ENCODE measurements at regions not wholly inside any gene's neighbourhood (a gene's known extent, or its start where the extent isn't known, plus 50 kb on each side); places are given as distances from the start of the nearest gene placed in this dataset.

DNA sequence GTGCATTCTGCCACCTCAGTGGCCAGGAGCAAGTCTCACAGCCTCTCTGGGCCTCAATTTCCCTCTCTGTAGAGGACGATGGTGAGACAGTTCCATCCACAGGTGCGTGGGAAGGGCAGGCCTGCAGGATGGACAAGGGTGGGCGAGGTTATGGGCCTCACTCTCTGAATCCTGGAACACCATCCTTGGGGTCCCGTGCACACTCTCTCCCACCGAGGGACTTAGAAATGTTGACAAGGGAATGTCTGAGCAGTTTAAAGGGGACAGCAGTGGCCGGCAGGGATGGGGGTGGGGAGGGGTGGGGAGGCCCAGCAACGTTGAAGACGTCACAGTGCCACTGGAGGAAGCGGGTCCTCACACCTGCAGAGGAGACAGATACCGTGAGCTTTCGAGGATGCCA is 111.5 kb downstream of the FOXL3 start:
- Histone ChIP-seq H3K9me3 (peaks cover 4 to 6% of the 10 kb centered on the region in 2 donors), H3K27me3 (peaks cover 2% of the 10 kb centered on the region), H3K36me3 (no peaks in the 10 kb centered on the region), H3K4me3 (no peak overlapping the region), H3K4me1 (no peaks in the 10 kb centered on the region), H3K27ac (no peak overlapping the region)
- in situ Hi-C loops (cut with MboI; ENCODE audit: low pct_ligation_motif_present in 1 of 4, low pct_unique_long_range_greater_than_20kb in 1 of 4, low sequenced_read_pairs in 3 of 4), result no loop called here
- TF ChIP-seq POLR2A (IDR thresholded peaks at IDR 0.05), result no peak
- TF ChIP-seq, protein P1, sequence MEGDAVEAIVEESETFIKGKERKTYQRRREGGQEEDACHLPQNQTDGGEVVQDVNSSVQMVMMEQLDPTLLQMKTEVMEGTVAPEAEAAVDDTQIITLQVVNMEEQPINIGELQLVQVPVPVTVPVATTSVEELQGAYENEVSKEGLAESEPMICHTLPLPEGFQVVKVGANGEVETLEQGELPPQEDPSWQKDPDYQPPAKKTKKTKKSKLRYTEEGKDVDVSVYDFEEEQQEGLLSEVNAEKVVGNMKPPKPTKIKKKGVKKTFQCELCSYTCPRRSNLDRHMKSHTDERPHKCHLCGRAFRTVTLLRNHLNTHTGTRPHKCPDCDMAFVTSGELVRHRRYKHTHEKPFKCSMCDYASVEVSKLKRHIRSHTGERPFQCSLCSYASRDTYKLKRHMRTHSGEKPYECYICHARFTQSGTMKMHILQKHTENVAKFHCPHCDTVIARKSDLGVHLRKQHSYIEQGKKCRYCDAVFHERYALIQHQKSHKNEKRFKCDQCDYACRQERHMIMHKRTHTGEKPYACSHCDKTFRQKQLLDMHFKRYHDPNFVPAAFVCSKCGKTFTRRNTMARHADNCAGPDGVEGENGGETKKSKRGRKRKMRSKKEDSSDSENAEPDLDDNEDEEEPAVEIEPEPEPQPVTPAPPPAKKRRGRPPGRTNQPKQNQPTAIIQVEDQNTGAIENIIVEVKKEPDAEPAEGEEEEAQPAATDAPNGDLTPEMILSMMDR (IDR thresholded peaks at IDR 0.05), result no peak
- no peak for TF ChIP-seq EP300 (IDR thresholded peaks at IDR 0.05; ENCODE audit: low read depth)
- no peak for TF ChIP-seq POLR2AphosphoS5 (IDR thresholded peaks at IDR 0.05)
- intact Hi-C loops (cut with DNase I; ENCODE audit: low total_unique reads), result no loop called here
- no peak for DNase-seq
- WGBS, 2 donors (ENCODE audit: low coverage in 1 of 2), result 90% methylated on average over 11 of the region's 11 CpGs; no CpG with 5 or more reads in 1 of the 2 donors

DNA sequence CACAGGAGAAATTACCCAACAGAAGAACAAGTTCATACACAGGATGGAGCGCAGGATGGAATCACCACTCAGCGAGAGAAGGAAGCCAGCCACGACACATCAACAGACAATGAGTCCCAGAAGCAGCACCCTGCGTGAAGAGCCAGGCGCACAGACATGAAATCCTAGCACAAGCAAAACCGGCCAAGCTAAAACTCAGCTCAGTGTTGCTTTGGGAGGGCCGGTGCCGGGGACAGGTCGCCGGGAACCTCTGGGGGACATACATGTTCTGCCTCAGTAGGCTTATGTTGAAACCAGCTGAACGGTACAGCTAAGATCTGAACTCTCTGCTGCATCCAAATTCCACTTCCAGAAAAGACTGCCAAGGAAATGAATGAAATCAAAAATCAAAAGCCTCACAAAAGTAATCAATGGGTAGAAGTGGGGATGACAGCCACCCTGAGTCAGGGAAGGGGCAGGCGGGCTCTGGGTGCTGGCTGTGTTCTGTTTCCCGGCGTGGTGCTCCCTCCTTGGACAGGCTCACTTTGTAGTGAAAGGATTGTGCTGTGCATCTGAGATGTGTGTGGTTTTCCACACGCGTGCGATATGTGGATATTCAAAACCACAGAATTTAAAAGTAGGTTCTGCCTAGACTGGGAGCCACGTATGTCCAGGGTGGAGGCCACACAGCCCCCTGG is 114.7 kb downstream of the PDGFA start:
- in situ Hi-C loops (cut with MboI; ENCODE audit: low pct_ligation_motif_present in 1 of 4, low pct_unique_long_range_greater_than_20kb in 1 of 4, low sequenced_read_pairs in 3 of 4) (no loop called here), intact Hi-C loops (cut with DNase I; ENCODE audit: low total_unique reads) (no loop called here)
- Histone ChIP-seq H3K36me3 (no peaks in the 10 kb centered on the region), H3K27ac (no peak overlapping the region), H3K4me1 (no peaks in the 10 kb centered on the region), H3K9me3 (no peaks in the 10 kb centered on the region), H3K27me3 (peaks cover 2% of the 10 kb centered on the region), H3K4me3 (no peak overlapping the region)
- TF ChIP-seq POLR2A (IDR thresholded peaks at IDR 0.05) (no peak), POLR2AphosphoS5 (IDR thresholded peaks at IDR 0.05) (no peak)
- TF ChIP-seq, protein P1 (IDR thresholded peaks at IDR 0.05), result no peak
- WGBS, 2 donors (ENCODE audit: low coverage in 1 of 2), result 88 to 92% methylated on average over 10 to 18 of the region's 18 CpGs
- no peak for DNase-seq

DNA sequence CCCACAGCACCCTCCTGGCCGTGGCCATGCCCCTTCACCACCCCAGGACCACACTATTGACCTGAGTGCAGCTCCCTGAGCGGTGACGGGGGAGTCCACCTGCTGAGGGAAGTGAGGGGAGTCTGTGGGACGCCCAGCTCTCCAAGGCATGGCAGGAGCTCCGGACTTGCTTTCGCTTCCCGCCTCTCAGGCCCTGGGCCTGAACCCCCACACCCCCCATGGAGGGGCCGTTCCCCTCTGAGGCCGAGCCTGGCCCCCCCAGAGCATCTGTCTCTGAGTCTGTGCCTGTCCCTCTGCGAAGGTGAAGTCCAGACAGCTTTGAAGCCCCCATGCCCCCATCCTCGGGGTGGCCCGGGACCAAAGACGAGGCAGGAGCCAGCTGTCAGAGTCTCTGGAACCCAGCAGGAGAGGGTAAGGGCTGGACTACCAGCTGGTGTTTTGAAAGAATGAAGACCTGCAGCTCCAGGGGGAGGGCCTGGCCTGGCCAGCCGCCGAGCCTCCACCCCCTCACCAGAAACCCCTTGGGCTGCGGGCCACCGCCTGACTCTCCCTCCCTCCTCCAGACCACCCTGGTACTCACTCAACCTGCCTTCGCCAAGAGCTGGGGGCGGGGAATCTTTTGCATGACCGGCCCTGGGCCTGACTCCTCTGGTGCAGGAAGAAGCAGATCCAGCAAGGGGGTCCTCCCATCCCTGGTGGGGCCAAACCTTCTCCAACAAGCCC is 114.0 kb downstream of the PDGFA start:
- in situ Hi-C loops (cut with MboI; ENCODE audit: low pct_ligation_motif_present in 1 of 4, low pct_unique_long_range_greater_than_20kb in 1 of 4, low sequenced_read_pairs in 3 of 4), result no loop called here
- intact Hi-C loops (cut with DNase I; ENCODE audit: low total_unique reads), result no loop called here

More for the DNA sequence above, 114.0 kb downstream of the PDGFA start:
- Histone ChIP-seq H3K27ac (no peak overlapping the region), H3K27me3 (peaks cover 2% of the 10 kb centered on the region), H3K36me3 (no peaks in the 10 kb centered on the region), H3K4me1 (no peaks in the 10 kb centered on the region), H3K9me3 (no peaks in the 10 kb centered on the region), H3K4me3 (no peak overlapping the region)
- TF ChIP-seq POLR2AphosphoS5 (IDR thresholded peaks at IDR 0.05) (no peak), EP300 (IDR thresholded peaks at IDR 0.05; ENCODE audit: low read depth) (no peak), POLR2A (IDR thresholded peaks at IDR 0.05) (no peak)
- TF ChIP-seq, protein P1 (IDR thresholded peaks at IDR 0.05), result no peak
- peak; percentile 5 for DNase-seq
- WGBS, 2 donors (ENCODE audit: low coverage in 1 of 2), result 68 to 80% methylated on average over 1 to 19 of the region's 20 CpGs

Measured in transverse colon (tissue), 4 donors.